ENCODE measurements at regions not wholly inside any gene's neighbourhood (a gene's known extent, or its start where the extent isn't known, plus 50 kb on each side); places are given as distances from the start of the nearest gene placed in this dataset.

DNA sequence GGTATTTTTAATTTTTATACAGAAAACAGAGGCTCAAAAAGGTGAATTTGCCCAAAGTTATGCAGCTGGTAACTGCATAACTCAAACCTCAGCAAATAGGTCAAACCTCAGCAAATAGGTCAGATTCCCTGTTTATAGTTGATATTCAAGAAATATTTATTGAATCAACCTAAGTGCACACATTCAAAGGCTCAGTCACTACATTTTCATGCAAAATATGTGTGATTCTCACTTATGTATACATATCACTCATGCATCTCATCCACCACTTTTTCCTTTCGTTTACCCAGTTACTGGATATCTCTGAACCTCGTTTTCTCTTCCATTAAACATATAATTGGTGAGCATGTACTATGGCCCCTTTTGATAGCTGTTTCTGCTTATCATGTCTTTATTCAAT, 158.3 kb upstream of the C1orf21 start:
- Histone ChIP-seq H3K9ac (ENCODE audit: low read length) (no peak overlapping the region), H3K4me3 (ENCODE audit: low read length) (no peak overlapping the region), H3K27me3 (ENCODE audit: insufficient read depth, low read depth, low read length) (no peaks in the 10 kb centered on the region), H3K4me2 (ENCODE audit: low read length) (no peak overlapping the region), H3K36me3 (ENCODE audit: insufficient read depth, low read length) (no peaks in the 10 kb centered on the region), H3K9me3 (ENCODE audit: low read length) (no peaks in the 10 kb centered on the region), H3K27ac (ENCODE audit: low read length) (no peak overlapping the region), H4K20me1 (ENCODE audit: insufficient read depth) (no peaks in the 10 kb centered on the region), H3F3A (ENCODE audit: insufficient read depth, low read length, poor library complexity, severe bottlenecking) (no peaks in the 10 kb centered on the region), H2AFZ (ENCODE audit: low read depth, low read length) (no peak overlapping the region), H3K79me2 (replicated peaks; ENCODE audit: insufficient read depth, low read length) (no peaks in the 10 kb centered on the region), H3K9me2 (ENCODE audit: insufficient read depth, low read length) (no peaks in the 10 kb centered on the region)
- TF ChIP-seq REST (IDR thresholded peaks at IDR 0.05; ENCODE audit: borderline replicate concordance) (no peak), TAF1 (IDR thresholded peaks at IDR 0.05; ENCODE audit: low read depth) (no peak), CTCF (IDR thresholded peaks at IDR 0.05; ENCODE audit: poor library complexity, severe bottlenecking) (no peak), MXI1 (conservative IDR thresholded peaks at IDR 0.05; ENCODE audit: poor library complexity, severe bottlenecking) (no peak), RAD21 (conservative IDR thresholded peaks at IDR 0.05) (no peak), EP300 (conservative IDR thresholded peaks at IDR 0.05; ENCODE audit: poor library complexity, severe bottlenecking) (no peak), POLR2AphosphoS5 (IDR thresholded peaks at IDR 0.05) (no peak), EZH2 (IDR thresholded peaks at IDR 0.05; ENCODE audit: borderline replicate concordance, insufficient read depth, low read length, poor library complexity, severe bottlenecking) (no peak), SMC3 (conservative IDR thresholded peaks at IDR 0.05; ENCODE audit: poor library complexity) (no peak)

DNA sequence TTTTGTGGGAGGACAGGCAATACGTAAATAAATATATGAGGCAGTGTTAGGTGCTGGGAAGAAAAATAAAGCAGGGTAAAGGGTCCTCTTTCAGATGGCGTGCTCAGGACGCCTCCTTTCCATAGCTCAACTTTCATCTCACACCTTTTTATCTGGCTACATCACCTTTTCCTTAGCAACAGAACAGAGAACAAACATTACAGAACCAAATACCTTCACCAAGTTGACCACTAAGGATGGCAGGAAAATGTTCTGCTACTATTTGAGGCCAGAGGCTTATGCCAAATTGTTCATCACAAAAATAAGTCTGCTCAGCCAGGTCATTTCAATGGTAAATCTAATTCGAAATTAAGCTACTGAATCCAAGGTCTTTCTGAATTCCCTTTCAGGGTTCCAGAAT, 149.2 kb upstream of the C1orf21 start:
- no peaks in the 10 kb centered on the region for H3F3A ChIP-seq (ENCODE audit: insufficient read depth, low read length, poor library complexity, severe bottlenecking)
- TF ChIP-seq REST (IDR thresholded peaks at IDR 0.05; ENCODE audit: borderline replicate concordance): no peak
- no peak for TF ChIP-seq POLR2AphosphoS5 (IDR thresholded peaks at IDR 0.05)
- no peak for TF ChIP-seq EZH2 (IDR thresholded peaks at IDR 0.05; ENCODE audit: borderline replicate concordance, insufficient read depth, low read length, poor library complexity, severe bottlenecking)
- no peak for TF ChIP-seq CTCF (IDR thresholded peaks at IDR 0.05; ENCODE audit: poor library complexity, severe bottlenecking)
- TF ChIP-seq EP300 (conservative IDR thresholded peaks at IDR 0.05; ENCODE audit: poor library complexity, severe bottlenecking): no peak
- TF ChIP-seq RAD21 (conservative IDR thresholded peaks at IDR 0.05): no peak
- no peak for TF ChIP-seq TAF1 (IDR thresholded peaks at IDR 0.05; ENCODE audit: low read depth)
- TF ChIP-seq SMC3 (conservative IDR thresholded peaks at IDR 0.05; ENCODE audit: poor library complexity): no peak
- TF ChIP-seq MXI1 (conservative IDR thresholded peaks at IDR 0.05; ENCODE audit: poor library complexity, severe bottlenecking): no peak
- no peak overlapping the region for H3K4me3 ChIP-seq (ENCODE audit: low read length)
- no peaks in the 10 kb centered on the region for H3K27me3 ChIP-seq (ENCODE audit: insufficient read depth, low read depth, low read length)
- no peak overlapping the region for H3K27ac ChIP-seq (ENCODE audit: low read length)
- no peaks in the 10 kb centered on the region for H3K36me3 ChIP-seq (ENCODE audit: insufficient read depth, low read length)
- H3K79me2 ChIP-seq (replicated peaks; ENCODE audit: insufficient read depth, low read length): no peaks in the 10 kb centered on the region
- no peak overlapping the region for H2AFZ ChIP-seq (ENCODE audit: low read depth, low read length)
- no peaks in the 10 kb centered on the region for H4K20me1 ChIP-seq (ENCODE audit: insufficient read depth)
- H3K4me2 ChIP-seq (ENCODE audit: low read length): no peak overlapping the region
- H3K9ac ChIP-seq (ENCODE audit: low read length): no peak overlapping the region
- no peaks in the 10 kb centered on the region for H3K9me2 ChIP-seq (ENCODE audit: insufficient read depth, low read length)
- no peaks in the 10 kb centered on the region for H3K9me3 ChIP-seq (ENCODE audit: low read length)

Data from neural cell (in vitro differentiated cells).